ENCODE measurements at regions not wholly inside any gene's neighbourhood (a gene's known extent, or its start where the extent isn't known, plus 50 kb on each side); places are given as distances from the start of the nearest gene placed in this dataset.

DNA sequence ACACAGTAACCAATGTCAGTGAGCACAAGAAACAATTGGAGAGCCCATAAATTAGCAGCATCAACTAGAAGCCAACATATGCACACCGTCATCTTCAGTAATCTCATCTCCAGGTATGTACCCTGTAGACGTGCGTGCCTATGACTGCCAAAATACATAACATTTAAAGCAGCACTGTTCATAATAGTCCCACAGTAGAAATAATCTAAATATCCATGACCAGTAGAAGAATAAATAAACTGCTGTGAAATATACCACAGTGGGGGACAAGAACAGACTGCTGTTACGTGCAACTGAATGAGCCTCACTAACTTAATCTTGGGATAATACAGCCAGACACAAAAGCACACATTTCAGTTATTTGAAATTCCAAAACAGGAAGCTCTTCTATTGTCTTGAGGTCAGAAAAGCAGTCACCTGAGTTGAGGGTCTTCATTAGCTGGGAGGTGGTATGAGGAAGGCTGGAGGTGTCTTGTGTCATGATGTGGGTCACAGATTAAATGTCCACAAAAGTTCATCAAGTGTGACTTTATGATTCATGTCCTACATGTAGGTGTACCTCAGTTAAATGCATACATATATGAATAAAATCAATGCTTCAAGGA lies 454.2 kb upstream of the AKR1E2 start:
- H3K27ac ChIP-seq: no peak overlapping the region
- H3K9me3 ChIP-seq: no peaks in the 10 kb centered on the region
- intact Hi-C loops (cut with DNase I): no loop called here
- no peaks in the 10 kb centered on the region for H3K27me3 ChIP-seq
- WGBS, 3 donors: 79 to 89% (median 87%) methylated on average over 4 of the region's 4 CpGs
- TF ChIP-seq EP300 (IDR thresholded peaks at IDR 0.05): no peak
- TF ChIP-seq, protein P1, sequence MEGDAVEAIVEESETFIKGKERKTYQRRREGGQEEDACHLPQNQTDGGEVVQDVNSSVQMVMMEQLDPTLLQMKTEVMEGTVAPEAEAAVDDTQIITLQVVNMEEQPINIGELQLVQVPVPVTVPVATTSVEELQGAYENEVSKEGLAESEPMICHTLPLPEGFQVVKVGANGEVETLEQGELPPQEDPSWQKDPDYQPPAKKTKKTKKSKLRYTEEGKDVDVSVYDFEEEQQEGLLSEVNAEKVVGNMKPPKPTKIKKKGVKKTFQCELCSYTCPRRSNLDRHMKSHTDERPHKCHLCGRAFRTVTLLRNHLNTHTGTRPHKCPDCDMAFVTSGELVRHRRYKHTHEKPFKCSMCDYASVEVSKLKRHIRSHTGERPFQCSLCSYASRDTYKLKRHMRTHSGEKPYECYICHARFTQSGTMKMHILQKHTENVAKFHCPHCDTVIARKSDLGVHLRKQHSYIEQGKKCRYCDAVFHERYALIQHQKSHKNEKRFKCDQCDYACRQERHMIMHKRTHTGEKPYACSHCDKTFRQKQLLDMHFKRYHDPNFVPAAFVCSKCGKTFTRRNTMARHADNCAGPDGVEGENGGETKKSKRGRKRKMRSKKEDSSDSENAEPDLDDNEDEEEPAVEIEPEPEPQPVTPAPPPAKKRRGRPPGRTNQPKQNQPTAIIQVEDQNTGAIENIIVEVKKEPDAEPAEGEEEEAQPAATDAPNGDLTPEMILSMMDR (IDR thresholded peaks at IDR 0.05): no peak
- TF ChIP-seq POLR2A (IDR thresholded peaks at IDR 0.05): no peak
- no peaks in the 10 kb centered on the region for H3K36me3 ChIP-seq
- no peak for DNase-seq
- no peak overlapping the region for H3K4me3 ChIP-seq
- no peaks in the 10 kb centered on the region for H3K4me1 ChIP-seq (ENCODE audit: insufficient read depth)

GRCh38 chr10:4370376-4370775 lies 455.6 kb upstream of the AKR1E2 start:
- WGBS, 3 donors: 92 to 94% (median 93%) methylated on average over 1 of the region's 1 CpG
- H3K4me1 ChIP-seq (ENCODE audit: insufficient read depth): no peaks in the 10 kb centered on the region

GRCh38 chr10:4361581-4361980 lies 464.4 kb upstream of the AKR1E2 start:
- DNase-seq: no peak
- TF ChIP-seq EP300 (IDR thresholded peaks at IDR 0.05): no peak
- no peak for TF ChIP-seq POLR2A (IDR thresholded peaks at IDR 0.05)
- TF ChIP-seq, protein P1 (IDR thresholded peaks at IDR 0.05): no peak
- no peaks in the 10 kb centered on the region for H3K4me1 ChIP-seq (ENCODE audit: insufficient read depth)
- no peaks in the 10 kb centered on the region for H3K27me3 ChIP-seq
- no peaks in the 10 kb centered on the region for H3K36me3 ChIP-seq
- intact Hi-C loops (cut with DNase I): no loop called here
- no peak overlapping the region for H3K4me3 ChIP-seq
- WGBS, 3 donors: 77 to 86% (median 80%) methylated on average over 3 of the region's 3 CpGs
- H3K27ac ChIP-seq: no peak overlapping the region
- H3K9me3 ChIP-seq: no peaks in the 10 kb centered on the region

More at GRCh38 chr10:4370376-4370775, 455.6 kb upstream of the AKR1E2 start:
- Histone ChIP-seq H3K9me3 (no peaks in the 10 kb centered on the region), H3K36me3 (no peaks in the 10 kb centered on the region), H3K4me3 (no peak overlapping the region), H3K27me3 (no peaks in the 10 kb centered on the region), H3K27ac (no peak overlapping the region)
- DNase-seq: no peak
- TF ChIP-seq POLR2A (IDR thresholded peaks at IDR 0.05) (no peak), EP300 (IDR thresholded peaks at IDR 0.05) (no peak)
- TF ChIP-seq, protein P1 (IDR thresholded peaks at IDR 0.05): no peak
- intact Hi-C loops (cut with DNase I): no loop called here

GRCh38 chr10:4359003-4359402 lies 467.0 kb upstream of the AKR1E2 start:
- H3K9me3 ChIP-seq: no peaks in the 10 kb centered on the region
- intact Hi-C loops (cut with DNase I): no loop called here
- H3K27ac ChIP-seq: no peak overlapping the region
- no peaks in the 10 kb centered on the region for H3K36me3 ChIP-seq
- DNase-seq: no peak
- H3K4me1 ChIP-seq (ENCODE audit: insufficient read depth): no peaks in the 10 kb centered on the region
- no peak overlapping the region for H3K4me3 ChIP-seq
- H3K27me3 ChIP-seq: no peaks in the 10 kb centered on the region
- TF ChIP-seq EP300 (IDR thresholded peaks at IDR 0.05): no peak
- 89 to 91% (median 91%) methylated on average over 5 of the region's 5 CpGs for WGBS, 3 donors

DNA sequence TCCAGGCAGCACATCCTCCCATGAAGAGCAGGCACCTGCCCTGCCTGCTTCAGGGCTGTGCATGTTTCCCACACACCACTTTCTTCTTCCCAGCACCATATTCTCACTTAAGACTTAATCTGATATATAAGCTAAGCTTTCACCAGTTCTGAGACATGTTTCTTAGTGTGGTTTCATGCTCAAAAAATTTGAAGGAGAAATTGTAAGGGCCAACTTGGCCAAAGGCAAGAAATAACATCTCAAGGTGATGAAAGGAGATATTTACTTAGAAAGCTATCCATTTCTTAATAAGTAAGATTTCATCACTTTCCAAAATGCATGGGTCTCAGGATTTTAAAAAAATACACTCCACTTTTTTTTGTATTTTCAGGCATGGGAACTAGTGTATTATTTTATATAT lies 468.1 kb upstream of the AKR1E2 start:
- Histone ChIP-seq H3K9me3 (no peaks in the 10 kb centered on the region), H3K4me3 (no peak overlapping the region), H3K36me3 (no peaks in the 10 kb centered on the region), H3K27me3 (no peaks in the 10 kb centered on the region), H3K27ac (no peak overlapping the region), H3K4me1 (ENCODE audit: insufficient read depth) (no peaks in the 10 kb centered on the region)
- DNase-seq: no peak
- intact Hi-C loops (cut with DNase I): no loop called here
- TF ChIP-seq EP300 (IDR thresholded peaks at IDR 0.05) (no peak), POLR2A (IDR thresholded peaks at IDR 0.05) (no peak)
- TF ChIP-seq, protein P1 (IDR thresholded peaks at IDR 0.05): no peak
